ENCODE measurements at regions not wholly inside any gene's neighbourhood (a gene's known extent, or its start where the extent isn't known, plus 50 kb on each side); places are given as distances from the start of the nearest gene placed in this dataset.

DNA sequence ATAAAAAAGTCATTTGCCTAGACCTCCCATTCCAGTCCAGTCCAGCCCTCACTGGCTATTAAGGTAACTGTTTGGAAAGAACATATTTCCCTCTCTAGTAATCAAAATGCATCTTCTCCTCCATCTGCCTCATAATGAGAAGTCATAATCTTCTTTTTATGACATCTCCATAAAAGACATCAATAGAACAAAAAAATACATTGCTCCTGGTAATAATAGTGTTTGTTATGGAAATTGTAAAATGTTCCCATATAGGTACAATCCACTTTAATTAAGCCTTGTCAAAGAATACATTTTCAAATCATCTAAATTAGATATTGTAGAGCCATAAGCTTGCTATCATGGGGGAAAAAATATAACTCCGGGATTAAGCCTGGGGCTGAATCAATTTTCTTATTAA is 461.6 kb downstream of the LRATD1 start:
- Mint-ChIP-seq H3K9me3 (ENCODE audit: unreplicated experiment) (peaks cover 1% of the 10 kb centered on the region), H3K4me1 (ENCODE audit: low read depth, unreplicated experiment) (peaks cover 19% of the 10 kb centered on the region), H3K36me3 (ENCODE audit: low read depth, unreplicated experiment) (no peaks in the 10 kb centered on the region), H3K27ac (ENCODE audit: unreplicated experiment) (no peak overlapping the region), H3K27me3 (ENCODE audit: low read depth, unreplicated experiment) (no peaks in the 10 kb centered on the region), H3K4me3 (ENCODE audit: unreplicated experiment) (no peak overlapping the region)
- TF ChIP-seq, protein P1, sequence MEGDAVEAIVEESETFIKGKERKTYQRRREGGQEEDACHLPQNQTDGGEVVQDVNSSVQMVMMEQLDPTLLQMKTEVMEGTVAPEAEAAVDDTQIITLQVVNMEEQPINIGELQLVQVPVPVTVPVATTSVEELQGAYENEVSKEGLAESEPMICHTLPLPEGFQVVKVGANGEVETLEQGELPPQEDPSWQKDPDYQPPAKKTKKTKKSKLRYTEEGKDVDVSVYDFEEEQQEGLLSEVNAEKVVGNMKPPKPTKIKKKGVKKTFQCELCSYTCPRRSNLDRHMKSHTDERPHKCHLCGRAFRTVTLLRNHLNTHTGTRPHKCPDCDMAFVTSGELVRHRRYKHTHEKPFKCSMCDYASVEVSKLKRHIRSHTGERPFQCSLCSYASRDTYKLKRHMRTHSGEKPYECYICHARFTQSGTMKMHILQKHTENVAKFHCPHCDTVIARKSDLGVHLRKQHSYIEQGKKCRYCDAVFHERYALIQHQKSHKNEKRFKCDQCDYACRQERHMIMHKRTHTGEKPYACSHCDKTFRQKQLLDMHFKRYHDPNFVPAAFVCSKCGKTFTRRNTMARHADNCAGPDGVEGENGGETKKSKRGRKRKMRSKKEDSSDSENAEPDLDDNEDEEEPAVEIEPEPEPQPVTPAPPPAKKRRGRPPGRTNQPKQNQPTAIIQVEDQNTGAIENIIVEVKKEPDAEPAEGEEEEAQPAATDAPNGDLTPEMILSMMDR (IDR thresholded peaks at IDR 0.05; ENCODE audit: insufficient read depth, low read depth, low read length): no peak
- no peak for TF ChIP-seq EZH2 (IDR thresholded peaks at IDR 0.05; ENCODE audit: insufficient read depth, low read length)
- Histone ChIP-seq H3K36me3 (ENCODE audit: insufficient read depth, low read length) (no peaks in the 10 kb centered on the region), H3K9ac (ENCODE audit: low read length) (no peak overlapping the region), H3K4me1 (ENCODE audit: insufficient read depth, low read length) (no peaks in the 10 kb centered on the region), H3K9me3 (ENCODE audit: insufficient read depth, low read depth, low read length) (no peaks in the 10 kb centered on the region), H2AFZ (ENCODE audit: low read depth, low read length) (no peak overlapping the region), H4K20me1 (ENCODE audit: insufficient read depth, low read length) (no peaks in the 10 kb centered on the region), H3K4me3 (ENCODE audit: insufficient read depth, low read depth, low read length) (no peak overlapping the region), H3K27ac (ENCODE audit: low read depth, low read length) (no peak overlapping the region), H3K79me2 (ENCODE audit: insufficient read depth, low read length) (no peaks in the 10 kb centered on the region), H3K27me3 (ENCODE audit: insufficient read depth, low read length) (no peaks in the 10 kb centered on the region), H3K4me2 (ENCODE audit: low read length) (no peak overlapping the region)
- FAIRE-seq (no peak), DNase-seq (ENCODE audit: low read depth) (no peak)

- H3K9me3 Mint-ChIP-seq (ENCODE audit: unreplicated experiment): peaks cover 1% of the 10 kb centered on the region
- H3K36me3 Mint-ChIP-seq (ENCODE audit: low read depth, unreplicated experiment): no peaks in the 10 kb centered on the region
- Histone ChIP-seq H3K4me3 (ENCODE audit: insufficient read depth, low read depth, low read length) (no peak overlapping the region), H3K79me2 (ENCODE audit: insufficient read depth, low read length) (no peaks in the 10 kb centered on the region), H3K4me2 (ENCODE audit: low read length) (no peak overlapping the region), H3K36me3 (ENCODE audit: insufficient read depth, low read length) (no peaks in the 10 kb centered on the region), H4K20me1 (ENCODE audit: insufficient read depth, low read length) (no peaks in the 10 kb centered on the region), H3K4me1 (ENCODE audit: insufficient read depth, low read length) (no peaks in the 10 kb centered on the region), H2AFZ (ENCODE audit: low read depth, low read length) (no peak overlapping the region), H3K9ac (ENCODE audit: low read length) (no peak overlapping the region), H3K9me3 (ENCODE audit: insufficient read depth, low read depth, low read length) (no peaks in the 10 kb centered on the region), H3K27ac (ENCODE audit: low read depth, low read length) (no peak overlapping the region), H3K27me3 (ENCODE audit: insufficient read depth, low read length) (no peaks in the 10 kb centered on the region)
- DNase-seq (ENCODE audit: low read depth): peak; percentile 18
- no peak for TF ChIP-seq EZH2 (IDR thresholded peaks at IDR 0.05; ENCODE audit: insufficient read depth, low read length)
- TF ChIP-seq, protein P1 (IDR thresholded peaks at IDR 0.05; ENCODE audit: insufficient read depth, low read depth, low read length): no peak
- no peak overlapping the region for H3K27ac Mint-ChIP-seq (ENCODE audit: unreplicated experiment)
- no peaks in the 10 kb centered on the region for H3K27me3 Mint-ChIP-seq (ENCODE audit: low read depth, unreplicated experiment)
- H3K4me1 Mint-ChIP-seq (ENCODE audit: low read depth, unreplicated experiment): peaks cover 19% of the 10 kb centered on the region
- no peak overlapping the region for H3K4me3 Mint-ChIP-seq (ENCODE audit: unreplicated experiment)
- no peak for FAIRE-seq
Observed at GRCh38 chr2:15096873-15097272, 464.3 kb downstream of the NBAS start.

- no peak overlapping the region for H3K27ac Mint-ChIP-seq (ENCODE audit: unreplicated experiment)
- FAIRE-seq: no peak
- Histone ChIP-seq H3K9me3 (ENCODE audit: insufficient read depth, low read depth, low read length) (no peaks in the 10 kb centered on the region), H3K27ac (ENCODE audit: low read depth, low read length) (no peak overlapping the region), H3K4me2 (ENCODE audit: low read length) (no peak overlapping the region), H3K4me1 (ENCODE audit: insufficient read depth, low read length) (no peaks in the 10 kb centered on the region), H3K4me3 (ENCODE audit: insufficient read depth, low read depth, low read length) (no peak overlapping the region), H2AFZ (ENCODE audit: low read depth, low read length) (no peak overlapping the region), H3K79me2 (ENCODE audit: insufficient read depth, low read length) (no peaks in the 10 kb centered on the region), H3K36me3 (ENCODE audit: insufficient read depth, low read length) (no peaks in the 10 kb centered on the region), H3K27me3 (ENCODE audit: insufficient read depth, low read length) (no peaks in the 10 kb centered on the region), H4K20me1 (ENCODE audit: insufficient read depth, low read length) (no peaks in the 10 kb centered on the region), H3K9ac (ENCODE audit: low read length) (no peak overlapping the region)
- DNase-seq (ENCODE audit: low read depth): peak; percentile 75
- no peaks in the 10 kb centered on the region for H3K36me3 Mint-ChIP-seq (ENCODE audit: low read depth, unreplicated experiment)
- peaks cover 14% of the 10 kb centered on the region for H3K9me3 Mint-ChIP-seq (ENCODE audit: unreplicated experiment)
- no peaks in the 10 kb centered on the region for H3K27me3 Mint-ChIP-seq (ENCODE audit: low read depth, unreplicated experiment)
- TF ChIP-seq, protein P1 (IDR thresholded peaks at IDR 0.05; ENCODE audit: insufficient read depth, low read depth, low read length): no peak
- no peak for TF ChIP-seq EZH2 (IDR thresholded peaks at IDR 0.05; ENCODE audit: insufficient read depth, low read length)
- H3K4me1 Mint-ChIP-seq (ENCODE audit: low read depth, unreplicated experiment): no peaks in the 10 kb centered on the region
- H3K4me3 Mint-ChIP-seq (ENCODE audit: unreplicated experiment): no peak overlapping the region
Observed at GRCh38 chr2:15107137-15107536, 454.0 kb downstream of the NBAS start.
